Left colon (tissue), 2 donors: ENCODE measurements at regions not wholly inside any gene's neighbourhood (a gene's known extent, or its start where the extent isn't known, plus 50 kb on each side); places are given as distances from the start of the nearest gene placed in this dataset.

Experiments
- ATAC-seq: fragments of 200-7000 bp; cut with Tn5 transposase; one replicate; pipeline ENCODE4 v1.9.1; 2020; ENCODE audit warnings: mild to moderate bottlenecking, moderate library complexity
- DNase-seq, 2 donors: peaks; one replicate each; pipeline ENCODE4 v3.0.0-alpha.2; 2020
- intact Hi-C, 2 donors: fragments of 100-400 bp; cut with DNase I in 1 of 2; cut with micrococcal nuclease in 1 of 2; formaldehyde crosslinking; loops; one replicate each; pipeline versions ENCODE4 v1.11.2 to v1.14.0; 2022; cut with DNase I, micrococcal nuclease
- donor health status: DM: no; HTN: no; CAD: no.
- donor health status: DM: yes; HTN: yes; CAD: no.

GRCh38 chr6:25168637-25169036 lies 110.5 kb upstream of the CARMIL1 start:
- no peak for ATAC-seq
- no peak for DNase-seq
- intact Hi-C loops, result no loop called here

GRCh38 chr6:25169553-25169952 lies 109.6 kb upstream of the CARMIL1 start:
- ATAC-seq (no peak), DNase-seq (no peak)
- intact Hi-C loops, result no loop called here

- ATAC-seq, result no peak
- intact Hi-C loops, result no loop called here
- DNase-seq, result no peak
These were observed 109.2 kb upstream of the CARMIL1 start for GRCh38 chr6:25169961-25170360.

GRCh38 chr6:25170640-25171039 lies 108.5 kb upstream of the CARMIL1 start:
- intact Hi-C loops, result no loop called here
- ATAC-seq (no peak), DNase-seq (no peak)

GRCh38 chr6:25171301-25171700 lies 107.9 kb upstream of the CARMIL1 start:
- intact Hi-C loops, result no loop called here
- DNase-seq, result no peak
- no peak for ATAC-seq

GRCh38 chr6:25172819-25173218 lies 106.4 kb upstream of the CARMIL1 start:
- DNase-seq (no peak), ATAC-seq (no peak)
- intact Hi-C loops, result no loop called here

GRCh38 chr6:25173246-25173645 lies 105.9 kb upstream of the CARMIL1 start:
- intact Hi-C loops, result no loop called here
- DNase-seq, result no peak
- ATAC-seq, result no peak

GRCh38 chr6:25173951-25174474 lies 105.2 kb upstream of the CARMIL1 start:
- intact Hi-C loops, result no loop called here
- ATAC-seq, result peak; percentile 77
- DNase-seq, result no peak

GRCh38 chr6:25174678-25175077 lies 104.5 kb upstream of the CARMIL1 start:
- DNase-seq, result no peak
- intact Hi-C loops, result no loop called here
- no peak for ATAC-seq

GRCh38 chr6:25175196-25175595 lies 104.0 kb upstream of the CARMIL1 start:
- intact Hi-C loops, result no loop called here
- ATAC-seq (peak; percentile 84), DNase-seq (peak in 1 of 2 donors; percentile 48)

GRCh38 chr6:25175681-25176080 lies 103.5 kb upstream of the CARMIL1 start:
- DNase-seq (no peak), ATAC-seq (peak; percentile 36)
- intact Hi-C loops, result no loop called here

- no peak for ATAC-seq
- DNase-seq, result no peak
- intact Hi-C loops, result no loop called here
These were observed 102.7 kb upstream of the CARMIL1 start for GRCh38 chr6:25176466-25176865.

- no peak for ATAC-seq
- intact Hi-C loops, result no loop called here
- no peak for DNase-seq
These were observed 101.6 kb upstream of the CARMIL1 start for GRCh38 chr6:25177500-25178028.

- DNase-seq (no peak), ATAC-seq (no peak)
- intact Hi-C loops, result no loop called here
These were observed 100.7 kb upstream of the CARMIL1 start for GRCh38 chr6:25178336-25179035.

- intact Hi-C loops, result no loop called here
- no peak for ATAC-seq
- DNase-seq, result no peak
These were observed 100.0 kb upstream of the CARMIL1 start for GRCh38 chr6:25179051-25179778.

GRCh38 chr6:25180630-25181349 lies 98.4 kb upstream of the CARMIL1 start:
- intact Hi-C loops, result no loop called here
- DNase-seq, result no peak
- ATAC-seq, result no peak

- no peak for ATAC-seq
- intact Hi-C loops, result no loop called here
These were observed 97.8 kb upstream of the CARMIL1 start for GRCh38 chr6:25181350-25181724.

GRCh38 chr6:25181923-25182322 lies 97.3 kb upstream of the CARMIL1 start:
- no peak for DNase-seq
- ATAC-seq, result peak; percentile 76
- intact Hi-C loops, result no loop called here

More at GRCh38 chr6:25181350-25181724, 97.8 kb upstream of the CARMIL1 start:
- no peak for DNase-seq

GRCh38 chr6:25186919-25187318 lies 92.3 kb upstream of the CARMIL1 start:
- no peak for DNase-seq
- intact Hi-C loops, result no loop called here
- no peak for ATAC-seq

- DNase-seq (no peak), ATAC-seq (no peak)
- intact Hi-C loops, result no loop called here
These were observed 90.9 kb upstream of the CARMIL1 start for GRCh38 chr6:25188232-25188631.
